GM23338 (cell line): ENCODE measurements at regions not wholly inside any gene's neighbourhood (a gene's known extent, or its start where the extent isn't known, plus 50 kb on each side); places are given as distances from the start of the nearest gene placed in this dataset.

Experiments
- ATAC-seq: fragments of 200-7000 bp; cut with Tn5 transposase; 3 replicates; pipeline ENCODE4 v1.9.1; 2020
- DNase-seq: peaks from one replicate; pipeline ENCODE4 v3.0.0-alpha.2; 2015; ENCODE audit warnings: low spot score
- H2AFZ ChIP-seq: fragments of 200-600 bp; sonication (generic); 2 replicates; pipeline ENCODE4 v1.8.0; 2016; ENCODE audit warnings: antibody characterized with exemption, mild to moderate bottlenecking, moderate library complexity
- H3F3A ChIP-seq: fragments of 200-600 bp; sonication (generic); replicated peaks from 2 replicates; pipeline ENCODE4 v1.8.0; 2017; ENCODE audit warnings: antibody characterized with exemption, mixed run types, low read depth
- H3K27ac ChIP-seq: fragments of 200-600 bp; sonication (generic); 2 replicates; pipeline ENCODE4 v1.6.1; 2016; ENCODE audit warnings: low read depth
- H3K27me3 ChIP-seq: fragments of 200-600 bp; sonication (generic); 2 replicates; pipeline ENCODE4 v1.8.0; 2016; ENCODE audit warnings: mild to moderate bottlenecking, mixed run types, moderate library complexity; ENCODE audit not compliant: insufficient read depth
- H3K36me3 ChIP-seq: fragments of 200-600 bp; sonication (generic); 2 replicates; pipeline ENCODE4 v1.8.0; 2016; ENCODE audit warnings: mild to moderate bottlenecking; ENCODE audit not compliant: insufficient read depth
- H3K4me1 ChIP-seq: fragments of 200-600 bp; sonication (generic); 2 replicates; pipeline ENCODE4 v1.8.0; 2016; ENCODE audit warnings: mild to moderate bottlenecking, moderate library complexity; ENCODE audit not compliant: insufficient read depth
- H3K4me2 ChIP-seq: fragments of 200-600 bp; sonication (generic); 2 replicates; pipeline ENCODE4 v1.7.1; 2017; ENCODE audit warnings: mixed run types
- H3K4me3 ChIP-seq: fragments of 200-600 bp; sonication (generic); 2 replicates; pipeline ENCODE4 v1.6.1; 2016; ENCODE audit warnings: mixed run types
- H3K79me2 ChIP-seq: fragments of 200-600 bp; sonication (generic); replicated peaks from 2 replicates; pipeline ENCODE4 v1.8.0; 2017; ENCODE audit warnings: mild to moderate bottlenecking; ENCODE audit not compliant: insufficient read depth
- H3K9me2 ChIP-seq: fragments of 200-600 bp; sonication (generic); 2 replicates; pipeline ENCODE4 v1.8.0; 2017; ENCODE audit not compliant: insufficient read depth
- H4K20me1 ChIP-seq: fragments of 200-600 bp; sonication (generic); replicated peaks from 2 replicates; pipeline ENCODE4 v1.8.0; 2017; ENCODE audit warnings: mild to moderate bottlenecking; ENCODE audit not compliant: insufficient read depth
- H3K27ac Mint-ChIP-seq: 2 replicates; pipeline ENCODE4 v1.8.0; 2020; ENCODE audit warnings: inconsistent platforms, mild to moderate bottlenecking, moderate library complexity, mixed read lengths
- H3K27me3 Mint-ChIP-seq: 3 replicates; pipeline ENCODE4 v1.8.0; 2022; ENCODE audit warnings: low read depth, mild to moderate bottlenecking, moderate library complexity, mixed read lengths, inconsistent platforms; ENCODE audit not compliant: insufficient read depth, poor library complexity
- H3K36me3 Mint-ChIP-seq: 3 replicates; pipeline ENCODE4 v1.8.0; 2021; ENCODE audit warnings: low read depth, mild to moderate bottlenecking, inconsistent platforms, moderate library complexity, mixed read lengths
- H3K4me1 Mint-ChIP-seq: 3 replicates; pipeline ENCODE4 v1.8.0; 2020; ENCODE audit warnings: mild to moderate bottlenecking, inconsistent platforms, mixed read lengths
- H3K4me3 Mint-ChIP-seq: 3 replicates; pipeline ENCODE4 v1.8.0; 2021; ENCODE audit warnings: moderate library complexity, mild to moderate bottlenecking, inconsistent platforms, mixed read lengths
- H3K9me3 Mint-ChIP-seq: 3 replicates; pipeline ENCODE4 v1.8.0; 2020; ENCODE audit warnings: moderate library complexity, mild to moderate bottlenecking, inconsistent platforms, mixed read lengths
- CREB1 ChIP-seq: fragments of 250-450 bp; sonication (Bioruptor Pico); IDR thresholded peaks from 2 replicates; pipeline ENCODE4 v1.5.0; 2020; ENCODE audit warnings: low read depth, mild to moderate bottlenecking, moderate library complexity
- EZH2 ChIP-seq: fragments of 200-600 bp; sonication (generic); IDR thresholded peaks from one replicate; pipeline ENCODE4 v1.8.0; 2017; ENCODE audit warnings: antibody characterized with exemption, mild to moderate bottlenecking, low read depth; ENCODE audit not compliant: unreplicated experiment
- EZH2phosphoT487 ChIP-seq: fragments of 200-600 bp; sonication (generic); IDR thresholded peaks from one replicate; pipeline ENCODE4 v1.8.1; 2018; ENCODE audit warnings: antibody characterized with exemption; ENCODE audit not compliant: unreplicated experiment
- NANOG ChIP-seq: IDR thresholded peaks from 2 replicates; pipeline ENCODE4 v1.6.1; 2016; ENCODE audit warnings: antibody characterized with exemption, borderline replicate concordance
- REST ChIP-seq: IDR thresholded peaks from one replicate; pipeline ENCODE4 v1.6.1; 2018; ENCODE audit warnings: antibody characterized with exemption; ENCODE audit not compliant: unreplicated experiment
- STAT1 ChIP-seq: IDR thresholded peaks from one replicate; pipeline ENCODE4 v1.6.1; 2016; ENCODE audit warnings: antibody characterized with exemption; ENCODE audit not compliant: unreplicated experiment
- ZNF114 ChIP-seq: fragments of 250-450 bp; sonication (Bioruptor Pico); IDR thresholded peaks from 2 replicates; pipeline ENCODE4 v1.5.0; 2020; ENCODE audit warnings: mild to moderate bottlenecking, moderate library complexity
- TF ChIP-seq, protein P1 (sequence below): fragments of 250-450 bp; sonication (Bioruptor Pico); IDR thresholded peaks from 2 replicates; pipeline ENCODE4 v1.5.0; 2020; ENCODE audit warnings: mild to moderate bottlenecking, moderate library complexity
- TF ChIP-seq, protein P2 (sequence below): IDR thresholded peaks from 2 replicates; pipeline ENCODE4 v1.6.1; 2016; ENCODE audit warnings: antibody characterized with exemption

DNA sequence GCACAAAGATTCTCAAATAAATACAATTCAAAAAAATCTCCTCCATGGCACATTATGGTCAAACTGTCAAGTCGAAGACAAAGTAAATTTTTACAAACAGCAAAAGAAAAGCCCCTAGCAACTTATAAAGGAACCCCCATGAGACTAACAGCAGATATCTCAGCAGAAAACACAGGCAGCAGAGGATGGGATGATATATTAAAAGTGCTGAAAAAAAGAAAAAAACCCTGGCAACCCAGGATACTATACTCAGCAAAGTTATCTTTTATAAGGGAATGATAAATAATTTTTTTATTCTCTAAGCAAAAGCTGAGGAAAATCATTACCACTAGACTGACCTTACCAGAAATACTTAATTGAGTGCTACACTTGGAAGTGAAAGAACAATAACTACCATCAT is 326.4 kb downstream of the CYRIA start (continued):
- TF ChIP-seq, protein P1, sequence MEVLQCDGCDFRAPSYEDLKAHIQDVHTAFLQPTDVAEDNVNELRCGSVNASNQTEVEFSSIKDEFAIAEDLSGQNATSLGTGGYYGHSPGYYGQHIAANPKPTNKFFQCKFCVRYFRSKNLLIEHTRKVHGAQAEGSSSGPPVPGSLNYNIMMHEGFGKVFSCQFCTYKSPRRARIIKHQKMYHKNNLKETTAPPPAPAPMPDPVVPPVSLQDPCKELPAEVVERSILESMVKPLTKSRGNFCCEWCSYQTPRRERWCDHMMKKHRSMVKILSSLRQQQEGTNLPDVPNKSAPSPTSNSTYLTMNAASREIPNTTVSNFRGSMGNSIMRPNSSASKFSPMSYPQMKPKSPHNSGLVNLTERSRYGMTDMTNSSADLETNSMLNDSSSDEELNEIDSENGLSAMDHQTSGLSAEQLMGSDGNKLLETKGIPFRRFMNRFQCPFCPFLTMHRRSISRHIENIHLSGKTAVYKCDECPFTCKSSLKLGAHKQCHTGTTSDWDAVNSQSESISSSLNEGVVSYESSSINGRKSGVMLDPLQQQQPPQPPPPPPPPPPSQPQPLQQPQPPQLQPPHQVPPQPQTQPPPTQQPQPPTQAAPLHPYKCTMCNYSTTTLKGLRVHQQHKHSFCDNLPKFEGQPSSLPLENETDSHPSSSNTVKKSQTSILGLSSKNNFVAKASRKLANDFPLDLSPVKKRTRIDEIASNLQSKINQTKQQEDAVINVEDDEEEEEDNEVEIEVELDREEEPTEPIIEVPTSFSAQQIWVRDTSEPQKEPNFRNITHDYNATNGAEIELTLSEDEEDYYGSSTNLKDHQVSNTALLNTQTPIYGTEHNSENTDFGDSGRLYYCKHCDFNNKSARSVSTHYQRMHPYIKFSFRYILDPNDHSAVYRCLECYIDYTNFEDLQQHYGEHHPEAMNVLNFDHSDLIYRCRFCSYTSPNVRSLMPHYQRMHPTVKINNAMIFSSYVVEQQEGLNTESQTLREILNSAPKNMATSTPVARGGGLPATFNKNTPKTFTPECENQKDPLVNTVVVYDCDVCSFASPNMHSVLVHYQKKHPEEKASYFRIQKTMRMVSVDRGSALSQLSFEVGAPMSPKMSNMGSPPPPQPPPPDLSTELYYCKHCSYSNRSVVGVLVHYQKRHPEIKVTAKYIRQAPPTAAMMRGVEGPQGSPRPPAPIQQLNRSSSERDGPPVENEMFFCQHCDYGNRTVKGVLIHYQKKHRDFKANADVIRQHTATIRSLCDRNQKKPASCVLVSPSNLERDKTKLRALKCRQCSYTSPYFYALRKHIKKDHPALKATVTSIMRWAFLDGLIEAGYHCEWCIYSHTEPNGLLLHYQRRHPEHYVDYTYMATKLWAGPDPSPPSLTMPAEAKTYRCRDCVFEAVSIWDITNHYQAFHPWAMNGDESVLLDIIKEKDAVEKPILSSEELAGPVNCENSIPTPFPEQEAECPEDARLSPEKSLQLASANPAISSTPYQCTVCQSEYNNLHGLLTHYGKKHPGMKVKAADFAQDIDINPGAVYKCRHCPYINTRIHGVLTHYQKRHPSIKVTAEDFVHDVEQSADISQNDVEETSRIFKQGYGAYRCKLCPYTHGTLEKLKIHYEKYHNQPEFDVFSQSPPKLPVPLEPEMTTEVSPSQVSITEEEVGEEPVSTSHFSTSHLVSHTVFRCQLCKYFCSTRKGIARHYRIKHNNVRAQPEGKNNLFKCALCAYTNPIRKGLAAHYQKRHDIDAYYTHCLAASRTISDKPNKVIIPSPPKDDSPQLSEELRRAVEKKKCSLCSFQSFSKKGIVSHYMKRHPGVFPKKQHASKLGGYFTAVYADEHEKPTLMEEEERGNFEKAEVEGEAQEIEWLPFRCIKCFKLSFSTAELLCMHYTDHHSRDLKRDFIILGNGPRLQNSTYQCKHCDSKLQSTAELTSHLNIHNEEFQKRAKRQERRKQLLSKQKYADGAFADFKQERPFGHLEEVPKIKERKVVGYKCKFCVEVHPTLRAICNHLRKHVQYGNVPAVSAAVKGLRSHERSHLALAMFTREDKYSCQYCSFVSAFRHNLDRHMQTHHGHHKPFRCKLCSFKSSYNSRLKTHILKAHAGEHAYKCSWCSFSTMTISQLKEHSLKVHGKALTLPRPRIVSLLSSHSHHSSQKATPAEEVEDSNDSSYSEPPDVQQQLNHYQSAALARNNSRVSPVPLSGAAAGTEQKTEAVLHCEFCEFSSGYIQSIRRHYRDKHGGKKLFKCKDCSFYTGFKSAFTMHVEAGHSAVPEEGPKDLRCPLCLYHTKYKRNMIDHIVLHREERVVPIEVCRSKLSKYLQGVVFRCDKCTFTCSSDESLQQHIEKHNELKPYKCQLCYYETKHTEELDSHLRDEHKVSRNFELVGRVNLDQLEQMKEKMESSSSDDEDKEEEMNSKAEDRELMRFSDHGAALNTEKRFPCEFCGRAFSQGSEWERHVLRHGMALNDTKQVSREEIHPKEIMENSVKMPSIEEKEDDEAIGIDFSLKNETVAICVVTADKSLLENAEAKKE = no peak
- TF ChIP-seq EZH2 = no peak

DNA sequence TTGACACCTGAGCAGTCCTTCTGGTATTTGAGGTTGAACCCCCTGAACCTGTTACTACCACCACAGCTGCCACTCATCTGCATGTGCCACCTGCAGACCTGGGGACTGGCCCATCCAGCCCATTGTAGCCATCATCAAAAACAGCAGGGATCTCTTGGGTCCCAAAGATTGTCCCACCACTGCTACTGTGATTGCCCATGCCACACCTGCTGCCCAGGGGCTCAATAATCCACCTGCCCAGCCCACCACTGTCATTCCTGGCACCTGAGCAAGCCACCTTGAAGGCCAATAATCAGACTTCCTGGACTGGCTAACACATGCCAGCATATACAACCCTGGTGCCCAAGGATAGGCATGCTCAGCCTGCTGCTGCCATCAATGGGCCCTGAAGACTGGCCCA is 327.6 kb downstream of the CYRIA start:
- TF ChIP-seq CREB1 (CRISPR knock-in tag) = no peak
- TF ChIP-seq EZH2phosphoT487 = no peak
- H3K4me3 Mint-ChIP-seq = no peak overlapping the region

DNA sequence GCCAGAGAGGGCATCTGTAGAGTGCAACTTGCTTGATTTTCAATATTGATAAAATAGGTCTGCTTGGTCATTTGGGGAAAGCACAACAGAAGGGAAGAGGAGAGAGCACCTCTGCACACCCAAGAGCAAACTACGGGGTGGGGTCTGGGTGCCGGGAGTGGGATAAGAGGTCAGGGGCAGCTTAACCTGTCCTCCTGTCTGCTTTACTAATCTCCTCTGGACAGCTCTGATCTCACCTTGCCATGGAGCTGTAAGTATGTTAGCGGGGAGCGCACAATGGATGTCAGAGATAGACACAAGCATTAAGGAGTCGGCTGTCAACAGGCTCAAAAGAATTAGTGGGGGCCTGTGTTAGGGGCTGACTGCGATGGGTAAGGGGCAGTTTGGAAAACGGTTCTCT is 328.7 kb downstream of the CYRIA start:
- no peak for DNase-seq
- no peaks in the 10 kb centered on the region for H3K27me3 Mint-ChIP-seq
- TF ChIP-seq EZH2phosphoT487 = no peak
- no peak for TF ChIP-seq STAT1
- no peak for TF ChIP-seq NANOG
- no peak for TF ChIP-seq ZNF114
- TF ChIP-seq, protein P2, sequence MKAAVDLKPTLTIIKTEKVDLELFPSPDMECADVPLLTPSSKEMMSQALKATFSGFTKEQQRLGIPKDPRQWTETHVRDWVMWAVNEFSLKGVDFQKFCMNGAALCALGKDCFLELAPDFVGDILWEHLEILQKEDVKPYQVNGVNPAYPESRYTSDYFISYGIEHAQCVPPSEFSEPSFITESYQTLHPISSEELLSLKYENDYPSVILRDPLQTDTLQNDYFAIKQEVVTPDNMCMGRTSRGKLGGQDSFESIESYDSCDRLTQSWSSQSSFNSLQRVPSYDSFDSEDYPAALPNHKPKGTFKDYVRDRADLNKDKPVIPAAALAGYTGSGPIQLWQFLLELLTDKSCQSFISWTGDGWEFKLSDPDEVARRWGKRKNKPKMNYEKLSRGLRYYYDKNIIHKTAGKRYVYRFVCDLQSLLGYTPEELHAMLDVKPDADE = no peak
- TF ChIP-seq REST = no peak
- no peak for TF ChIP-seq EZH2
- no peak for TF ChIP-seq CREB1 (CRISPR knock-in tag)

More for the DNA sequence above, 327.6 kb downstream of the CYRIA start:
- no peaks in the 10 kb centered on the region for H3K27me3 Mint-ChIP-seq
- H3K4me1 ChIP-seq = peaks cover 8% of the 10 kb centered on the region; the same call in 1 of the 2 replicates
- peaks cover 5% of the 10 kb centered on the region; the same call in 1 of the 3 replicates for H3K36me3 Mint-ChIP-seq
- no peak overlapping the region for H3K27ac ChIP-seq
- H3K4me3 ChIP-seq = no peak overlapping the region
- 0 out of 2 replicates have a peak, but pooled peaks cover 5% of the 10 kb centered on the region for H3K9me2 ChIP-seq
- no peaks in the 10 kb centered on the region for H4K20me1 ChIP-seq
- H3K36me3 ChIP-seq = no peaks in the 10 kb centered on the region
- H3K79me2 ChIP-seq = no peaks in the 10 kb centered on the region
- H3K4me1 Mint-ChIP-seq = peaks cover 5% of the 10 kb centered on the region; the same call in 2 of the 3 replicates
- no peaks in the 10 kb centered on the region for H3K27me3 ChIP-seq
- no peak overlapping the region for H3K27ac Mint-ChIP-seq
- peaks cover 8% of the 10 kb centered on the region; the same call in 2 of the 3 replicates for H3K9me3 Mint-ChIP-seq
- H3F3A ChIP-seq = no peaks in the 10 kb centered on the region
- no peak for ATAC-seq
- H3K4me2 ChIP-seq = no peak overlapping the region
- no peak overlapping the region for H2AFZ ChIP-seq
- no peak for DNase-seq

More for the DNA sequence above, 328.7 kb downstream of the CYRIA start:
- Histone ChIP-seq H3K79me2 (no peaks in the 10 kb centered on the region), H3K4me1 (peaks cover 8% of the 10 kb centered on the region; the same call in 1 of the 2 replicates), H2AFZ (no peak overlapping the region), H3K36me3 (no peaks in the 10 kb centered on the region), H3K4me2 (no peak overlapping the region), H4K20me1 (no peaks in the 10 kb centered on the region), H3K4me3 (no peak overlapping the region), H3K27ac (no peak overlapping the region), H3K9me2 (0 out of 2 replicates have a peak, but pooled peaks cover 5% of the 10 kb centered on the region), H3K27me3 (no peaks in the 10 kb centered on the region), H3F3A (no peaks in the 10 kb centered on the region)
- Mint-ChIP-seq H3K27ac (no peak overlapping the region), H3K36me3 (peaks cover 5% of the 10 kb centered on the region; the same call in 1 of the 3 replicates), H3K4me1 (peaks cover 5% of the 10 kb centered on the region; the same call in 2 of the 3 replicates), H3K4me3 (no peak overlapping the region), H3K9me3 (peaks cover 8% of the 10 kb centered on the region; the same call in 2 of the 3 replicates)
- ATAC-seq = no peak
